Hepatocyte (in vitro differentiated cells): ENCODE measurements at regions not wholly inside any gene's neighbourhood (a gene's known extent, or its start where the extent isn't known, plus 50 kb on each side); places are given as distances from the start of the nearest gene placed in this dataset.
A peak's percentile ranks its signal among the peaks of the same experiment; 100 is the strongest.

ENCODE experiments used
- DNase-seq: peaks from one replicate; pipeline ENCODE4 v3.0.0-alpha.2; 2016; ENCODE audit warnings: low spot score
- H2AFZ ChIP-seq: fragments of 200-600 bp; sonication (generic); 2 replicates; pipeline ENCODE4 v1.6.0; 2016; ENCODE audit warnings: antibody characterized with exemption, mild to moderate bottlenecking
- H3K27ac ChIP-seq: fragments of 200-600 bp; sonication (generic); 2 replicates; pipeline ENCODE4 v1.5.1; 2016; ENCODE audit warnings: mild to moderate bottlenecking
- H3K27me3 ChIP-seq: fragments of 200-600 bp; sonication (generic); 2 replicates; pipeline ENCODE4 v1.6.1; 2016
- H3K36me3 ChIP-seq: fragments of 200-600 bp; sonication (generic); replicated peaks from 2 replicates; pipeline ENCODE4 v1.5.1; 2016; ENCODE audit warnings: low read depth; ENCODE audit not compliant: insufficient read depth
- H3K4me1 ChIP-seq: fragments of 200-600 bp; sonication (generic); 2 replicates; pipeline ENCODE4 v1.5.1; 2016; ENCODE audit warnings: mild to moderate bottlenecking, moderate library complexity; ENCODE audit not compliant: insufficient read depth
- H3K4me2 ChIP-seq: fragments of 200-600 bp; sonication (generic); 2 replicates; pipeline ENCODE4 v1.6.0; 2016
- H3K4me3 ChIP-seq: fragments of 200-600 bp; sonication (generic); 2 replicates; pipeline ENCODE4 v1.5.1; 2016; ENCODE audit warnings: mild to moderate bottlenecking
- H3K79me2 ChIP-seq: fragments of 200-600 bp; sonication (generic); 2 replicates; pipeline ENCODE4 v1.6.0; 2017; ENCODE audit warnings: mild to moderate bottlenecking
- H3K9me2 ChIP-seq: fragments of 200-600 bp; sonication (generic); replicated peaks from 2 replicates; pipeline ENCODE4 v1.6.0; 2017; ENCODE audit warnings: mild to moderate bottlenecking; ENCODE audit not compliant: insufficient read depth
- H3K9me3 ChIP-seq: fragments of 200-600 bp; sonication (generic); 2 replicates; pipeline ENCODE4 v1.5.1; 2016; ENCODE audit warnings: low read depth, mild to moderate bottlenecking
- H4K20me1 ChIP-seq: fragments of 200-600 bp; sonication (generic); 2 replicates; pipeline ENCODE4 v1.6.0; 2016; ENCODE audit warnings: mild to moderate bottlenecking; ENCODE audit not compliant: insufficient read depth, poor library complexity, severe bottlenecking
- EZH2 ChIP-seq: fragments of 200-600 bp; sonication (generic); IDR thresholded peaks from 2 replicates; pipeline ENCODE4 v1.6.1; 2016; ENCODE audit warnings: antibody characterized with exemption, mild to moderate bottlenecking, borderline replicate concordance
- EZH2phosphoT487 ChIP-seq: fragments of 200-600 bp; sonication (generic); IDR thresholded peaks from one replicate; pipeline ENCODE4 v1.6.1; 2018; ENCODE audit warnings: antibody characterized with exemption, mild to moderate bottlenecking, low read depth, moderate library complexity; ENCODE audit not compliant: unreplicated experiment, severe bottlenecking
- WGBS: methylation state at CpG from one replicate; pipeline ENCODE4 v1.1.6; 2016; ENCODE audit warnings: low lambda C conversion rate; ENCODE audit errors: missing lambda C conversion rate; 5-methylcytosine and 5-hydroxymethylcytosine counted together
- TF ChIP-seq, protein P1 (sequence below): fragments of 200-600 bp; sonication (generic); IDR thresholded peaks from 2 replicates; pipeline ENCODE4 v1.5.1; 2016; ENCODE audit warnings: antibody characterized with exemption, mild to moderate bottlenecking; ENCODE audit not compliant: poor library complexity

DNA sequence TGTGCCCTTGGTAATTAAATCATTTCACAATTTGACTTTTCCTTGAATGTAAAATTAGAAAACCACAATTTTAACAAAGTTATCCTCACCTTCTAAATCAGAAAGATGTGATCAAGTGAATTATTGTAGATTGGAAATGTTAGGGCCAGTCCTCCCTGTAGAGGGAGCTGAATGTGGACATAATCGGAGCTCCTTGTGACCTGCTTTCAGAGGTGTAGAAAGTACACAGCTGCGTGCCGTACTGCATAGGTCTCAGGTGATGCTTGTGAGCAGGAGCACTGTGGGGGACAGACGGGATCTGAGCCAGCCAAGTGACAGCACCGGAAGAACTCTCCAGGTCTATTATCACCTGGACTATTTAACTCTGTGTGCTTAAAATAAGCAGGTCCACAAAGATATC lies 338.0 kb downstream of the AASDHPPT start:
- Histone ChIP-seq H3K4me2 (no peak overlapping the region), H3K27ac (no peak overlapping the region), H3K9me3 (no peaks in the 10 kb centered on the region), H3K36me3 (no peaks in the 10 kb centered on the region), H2AFZ (no peak overlapping the region), H3K4me1 (no peaks in the 10 kb centered on the region), H4K20me1 (no peaks in the 10 kb centered on the region), H3K27me3 (no peaks in the 10 kb centered on the region), H3K4me3 (no peak overlapping the region), H3K9me2 (no peaks in the 10 kb centered on the region), H3K79me2 (no peaks in the 10 kb centered on the region)
- DNase-seq, result peak; percentile 42
- 70% methylated on average over 5 of the region's 5 CpGs for WGBS
- TF ChIP-seq, protein P1, sequence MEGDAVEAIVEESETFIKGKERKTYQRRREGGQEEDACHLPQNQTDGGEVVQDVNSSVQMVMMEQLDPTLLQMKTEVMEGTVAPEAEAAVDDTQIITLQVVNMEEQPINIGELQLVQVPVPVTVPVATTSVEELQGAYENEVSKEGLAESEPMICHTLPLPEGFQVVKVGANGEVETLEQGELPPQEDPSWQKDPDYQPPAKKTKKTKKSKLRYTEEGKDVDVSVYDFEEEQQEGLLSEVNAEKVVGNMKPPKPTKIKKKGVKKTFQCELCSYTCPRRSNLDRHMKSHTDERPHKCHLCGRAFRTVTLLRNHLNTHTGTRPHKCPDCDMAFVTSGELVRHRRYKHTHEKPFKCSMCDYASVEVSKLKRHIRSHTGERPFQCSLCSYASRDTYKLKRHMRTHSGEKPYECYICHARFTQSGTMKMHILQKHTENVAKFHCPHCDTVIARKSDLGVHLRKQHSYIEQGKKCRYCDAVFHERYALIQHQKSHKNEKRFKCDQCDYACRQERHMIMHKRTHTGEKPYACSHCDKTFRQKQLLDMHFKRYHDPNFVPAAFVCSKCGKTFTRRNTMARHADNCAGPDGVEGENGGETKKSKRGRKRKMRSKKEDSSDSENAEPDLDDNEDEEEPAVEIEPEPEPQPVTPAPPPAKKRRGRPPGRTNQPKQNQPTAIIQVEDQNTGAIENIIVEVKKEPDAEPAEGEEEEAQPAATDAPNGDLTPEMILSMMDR, result peak; percentile 36
- no peak for TF ChIP-seq EZH2
- no peak for TF ChIP-seq EZH2phosphoT487

DNA sequence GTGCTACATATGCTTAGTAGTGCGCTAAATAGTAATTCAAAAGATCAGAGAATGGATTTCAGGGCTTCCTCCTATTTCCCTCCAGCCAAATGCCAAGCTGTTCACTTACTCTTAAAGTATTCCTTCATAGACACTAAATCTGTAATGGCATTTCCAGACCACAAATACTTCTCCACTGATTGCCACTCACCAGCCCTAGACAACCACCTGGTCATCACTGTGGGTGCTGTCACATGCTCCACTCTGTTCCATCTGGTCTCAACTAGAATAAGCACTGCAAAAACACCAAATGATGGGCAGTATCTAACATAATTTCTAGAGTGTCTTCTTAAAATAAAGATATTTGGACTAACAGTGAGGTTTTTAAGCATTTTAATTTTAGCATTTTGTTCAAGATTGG lies 341.3 kb downstream of the AASDHPPT start:
- no peaks in the 10 kb centered on the region for H3K36me3 ChIP-seq
- H3K27ac ChIP-seq, result no peak overlapping the region
- no peak overlapping the region for H2AFZ ChIP-seq
- no peak for TF ChIP-seq EZH2phosphoT487
- TF ChIP-seq EZH2, result no peak
- TF ChIP-seq, protein P1, result no peak
- DNase-seq, result no peak
- no peaks in the 10 kb centered on the region for H3K9me3 ChIP-seq
- no peaks in the 10 kb centered on the region for H3K4me1 ChIP-seq
- no peaks in the 10 kb centered on the region for H4K20me1 ChIP-seq
- H3K9me2 ChIP-seq, result no peaks in the 10 kb centered on the region
- no peak overlapping the region for H3K4me2 ChIP-seq
- no peaks in the 10 kb centered on the region for H3K27me3 ChIP-seq
- H3K79me2 ChIP-seq, result no peaks in the 10 kb centered on the region
- H3K4me3 ChIP-seq, result no peak overlapping the region
- WGBS, result 95% methylated on average over 1 of the region's 1 CpG

DNA sequence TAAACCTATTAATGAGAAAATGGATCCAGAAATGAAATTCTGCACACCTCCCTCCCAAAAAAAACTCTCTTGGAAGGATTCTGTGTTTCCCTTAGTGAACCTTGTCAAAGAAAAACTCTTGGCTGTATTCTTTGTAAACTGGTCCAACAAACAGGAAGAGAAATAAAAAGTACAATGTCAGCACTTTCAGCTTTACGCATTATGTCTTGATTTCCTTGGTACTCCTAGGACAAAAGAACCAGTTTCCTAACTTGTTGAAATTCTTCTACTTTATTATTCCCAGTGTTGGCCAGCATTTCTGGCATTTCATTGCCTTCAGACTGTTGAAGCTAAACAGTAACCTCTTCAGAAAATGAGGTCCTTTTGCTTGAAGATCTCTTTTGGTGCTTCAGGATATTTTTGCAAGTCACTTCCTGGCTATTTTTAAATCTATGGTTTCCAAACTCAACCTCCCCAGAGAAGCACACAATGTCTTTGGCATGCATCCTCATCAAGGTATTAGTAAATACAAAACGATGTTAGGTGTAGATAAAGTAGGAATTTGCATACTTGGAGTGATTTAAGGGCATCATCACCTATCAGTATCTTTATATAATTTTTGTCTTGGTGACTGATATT lies 342.7 kb downstream of the AASDHPPT start:
- Histone ChIP-seq H3K9me3 (no peaks in the 10 kb centered on the region), H3K27ac (no peak overlapping the region), H3K4me2 (no peak overlapping the region), H3K27me3 (no peaks in the 10 kb centered on the region), H3K79me2 (no peaks in the 10 kb centered on the region), H4K20me1 (no peaks in the 10 kb centered on the region), H3K36me3 (no peaks in the 10 kb centered on the region), H2AFZ (no peak overlapping the region), H3K4me1 (no peaks in the 10 kb centered on the region), H3K9me2 (no peaks in the 10 kb centered on the region), H3K4me3 (no peak overlapping the region)
- TF ChIP-seq EZH2 (no peak), EZH2phosphoT487 (no peak)
- TF ChIP-seq, protein P1, result no peak
- DNase-seq, result no peak
- WGBS, result 77% methylated on average over 2 of the region's 2 CpGs

DNA sequence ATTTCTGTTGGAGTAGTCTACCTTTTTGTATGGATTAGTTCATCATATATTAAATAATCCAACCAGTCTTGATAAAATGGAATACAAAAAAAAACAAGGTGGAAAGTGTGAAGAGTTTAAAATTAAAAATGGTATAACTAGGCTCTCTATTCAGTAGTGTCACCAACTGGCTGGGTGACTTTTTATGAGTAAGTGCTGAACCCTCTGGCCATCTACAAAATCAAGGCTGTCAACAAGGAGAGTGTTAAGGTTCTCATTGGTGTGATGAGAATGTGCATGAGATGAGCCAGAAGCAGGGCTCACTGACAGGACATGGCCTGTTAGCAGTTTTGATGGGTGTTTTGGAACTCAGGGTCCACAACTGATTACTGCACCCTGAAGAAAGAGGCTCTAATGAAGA lies 343.2 kb downstream of the AASDHPPT start:
- Histone ChIP-seq H3K4me2 (no peak overlapping the region), H3K79me2 (no peaks in the 10 kb centered on the region), H2AFZ (no peak overlapping the region), H3K9me3 (no peaks in the 10 kb centered on the region), H4K20me1 (no peaks in the 10 kb centered on the region), H3K4me1 (no peaks in the 10 kb centered on the region), H3K27me3 (no peaks in the 10 kb centered on the region), H3K27ac (no peak overlapping the region), H3K9me2 (no peaks in the 10 kb centered on the region), H3K4me3 (no peak overlapping the region), H3K36me3 (no peaks in the 10 kb centered on the region)
- no peak for DNase-seq
- TF ChIP-seq EZH2, result no peak
- TF ChIP-seq EZH2phosphoT487, result no peak
- TF ChIP-seq, protein P1, result no peak
